ENCODE measurements at regions not wholly inside any gene's neighbourhood (a gene's known extent, or its start where the extent isn't known, plus 50 kb on each side); places are given as distances from the start of the nearest gene placed in this dataset.
A peak's percentile ranks its signal among the peaks of the same experiment; 100 is the strongest.
"Not testable (repeated sequence)": the region's sequence is repeated elsewhere in the genome, so short reads cannot be mapped to it uniquely, and the experiment has no call there.

- DNase-seq, result no peak
Observed at GRCh38 chr6:133057352-133057751, 183.8 kb upstream of the EYA4 start.

- no peak for DNase-seq
Observed at GRCh38 chr6:133062077-133062476, 179.1 kb upstream of the EYA4 start.

- DNase-seq, result no peak
Observed at GRCh38 chr6:133062696-133063306, 178.4 kb upstream of the EYA4 start.

- DNase-seq, result no peak
Observed at GRCh38 chr6:133067960-133068359, 173.2 kb upstream of the EYA4 start.

DNA sequence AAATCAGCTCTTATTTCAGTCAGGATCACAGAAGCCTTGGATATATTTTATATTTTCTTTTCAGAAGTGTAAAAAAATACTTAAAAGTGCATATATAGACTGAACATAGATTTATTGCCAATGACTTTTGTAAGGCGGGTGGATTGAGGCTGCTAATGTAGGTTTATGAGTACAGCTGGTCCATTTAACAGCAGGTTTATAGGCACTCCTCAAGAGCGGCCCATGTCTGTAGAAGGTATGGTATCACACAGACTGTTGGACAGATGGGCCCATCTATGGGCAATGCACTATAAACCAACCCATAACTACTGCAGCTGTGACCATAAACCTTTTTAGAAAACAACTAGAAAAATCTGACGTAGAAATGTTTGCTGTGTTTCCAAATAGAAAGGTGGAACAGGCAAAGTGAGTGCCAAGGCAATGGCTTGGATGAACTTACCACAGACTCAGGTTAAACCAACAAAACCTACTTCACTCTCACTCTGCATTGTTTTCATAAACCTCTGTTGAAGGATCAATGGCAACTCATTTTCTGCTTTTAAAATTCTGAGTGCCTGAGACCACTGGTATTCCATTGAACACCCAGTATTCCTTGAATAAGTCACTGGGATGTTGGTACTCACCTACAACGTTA is 170.6 kb upstream of the EYA4 start:
- no peak for DNase-seq

DNA sequence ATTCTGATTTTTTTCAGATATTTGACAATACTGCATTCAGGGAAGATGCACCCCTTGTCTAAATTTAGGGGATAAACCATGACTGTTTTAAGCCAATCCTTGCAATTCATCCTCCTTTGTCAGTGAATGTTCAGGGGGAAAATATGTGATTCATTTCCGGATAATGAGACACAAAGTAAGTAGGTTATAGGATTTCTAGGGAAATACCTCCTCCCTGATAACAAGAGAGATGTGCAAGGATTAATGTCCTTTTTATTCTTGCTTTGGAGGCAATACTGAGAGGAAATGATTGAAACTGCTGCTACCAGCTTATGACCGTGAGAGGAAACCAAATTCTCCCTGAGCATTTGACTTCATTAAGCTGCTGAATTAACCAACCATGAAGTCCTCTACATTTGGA is 161.3 kb upstream of the EYA4 start:
- no peak for DNase-seq

DNA sequence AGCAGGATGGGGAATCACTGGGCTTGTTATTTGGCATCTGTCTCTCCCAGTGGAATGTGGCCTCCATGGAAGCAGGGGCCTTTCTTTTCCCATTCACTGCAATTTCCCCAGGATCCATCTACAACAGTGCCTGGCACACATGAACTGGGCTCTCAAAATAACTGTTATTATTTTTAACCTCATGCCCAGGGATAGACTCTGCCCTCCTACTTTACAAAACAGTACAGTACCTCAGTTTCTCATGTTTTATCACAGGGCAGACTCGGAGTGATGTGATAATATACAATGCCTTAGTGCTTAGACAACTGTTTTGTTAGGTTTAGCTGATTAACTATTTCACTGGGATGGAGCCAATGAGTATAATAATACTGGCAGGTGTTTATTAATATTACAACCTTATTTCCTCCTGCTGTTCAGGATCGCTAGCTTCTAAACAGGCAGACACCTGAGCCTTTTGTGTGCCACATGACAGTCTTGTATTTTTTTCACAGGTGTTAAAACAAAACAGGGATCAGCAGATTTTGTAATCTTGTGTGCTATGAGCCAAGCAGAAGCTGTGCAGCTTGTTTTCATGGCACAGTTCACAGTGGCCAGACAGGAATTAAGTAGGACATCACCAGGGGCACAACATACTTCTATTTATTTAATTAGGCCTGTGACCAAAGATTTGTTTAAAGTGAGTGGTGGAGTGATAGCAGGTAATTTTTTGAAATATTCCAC is 157.7 kb upstream of the EYA4 start:
- DNase-seq, result peak; percentile 56

DNA sequence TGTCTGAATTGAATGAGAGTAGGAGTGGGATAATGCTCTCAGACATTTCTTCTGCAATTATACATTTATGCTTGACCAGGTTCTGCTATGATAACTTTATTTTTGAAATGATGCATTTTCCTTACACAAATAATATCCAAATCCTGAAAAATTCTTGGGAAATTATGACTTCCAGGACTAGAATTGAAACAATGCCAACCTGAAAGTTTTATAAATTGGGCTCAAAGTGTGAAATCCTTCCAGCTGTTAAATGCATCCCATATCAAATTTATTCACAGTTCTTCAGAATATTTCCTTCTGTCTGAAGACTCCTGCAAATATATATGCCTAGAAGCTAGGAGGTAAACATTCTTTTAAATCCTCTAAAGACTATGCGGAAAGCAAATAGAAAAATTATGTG is 155.7 kb upstream of the EYA4 start:
- no peak for DNase-seq

GRCh38 chr6:133085896-133086295 is 155.3 kb upstream of the EYA4 start:
- DNase-seq, result no peak

- no peak for DNase-seq
Observed at GRCh38 chr6:133088931-133089695, 152.0 kb upstream of the EYA4 start.

DNA sequence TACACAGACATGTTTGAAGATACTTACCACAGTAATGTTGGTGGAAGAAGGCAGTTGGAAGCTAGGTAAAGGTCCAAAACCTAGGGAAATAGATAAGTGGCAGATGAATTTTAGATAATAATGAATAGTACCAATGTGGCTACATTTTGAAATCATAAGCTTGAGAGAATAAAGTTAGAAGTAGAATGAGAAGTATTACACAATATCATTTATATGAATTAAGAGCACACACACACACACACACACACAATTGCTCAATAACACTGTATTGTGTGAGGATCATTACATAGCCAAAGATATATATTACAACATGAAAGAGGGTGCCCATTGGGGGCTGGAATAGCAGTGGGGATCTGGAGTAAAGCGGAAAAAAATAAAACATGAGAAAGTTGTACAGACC is 149.0 kb upstream of the EYA4 start:
- no peak for DNase-seq

DNA sequence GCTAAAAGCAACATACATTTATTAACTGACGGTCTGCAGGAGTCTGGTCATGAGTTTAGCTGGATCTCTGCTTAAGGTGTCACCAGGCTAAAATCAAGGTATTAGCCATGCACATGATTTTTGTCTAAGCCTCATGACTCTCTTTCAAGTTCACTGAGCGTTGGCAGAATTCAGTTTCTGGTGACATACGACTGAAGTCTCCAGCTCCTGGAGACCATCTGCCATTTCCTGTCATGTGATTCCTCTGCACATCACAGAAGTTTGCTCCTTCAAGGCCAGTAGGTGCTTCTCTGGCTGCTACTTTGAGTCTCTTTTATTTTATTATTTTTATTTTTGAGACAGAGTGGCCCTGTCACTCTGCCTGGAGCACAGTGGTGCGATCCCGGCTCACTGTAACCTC is 148.4 kb upstream of the EYA4 start:
- no peak for DNase-seq

DNA sequence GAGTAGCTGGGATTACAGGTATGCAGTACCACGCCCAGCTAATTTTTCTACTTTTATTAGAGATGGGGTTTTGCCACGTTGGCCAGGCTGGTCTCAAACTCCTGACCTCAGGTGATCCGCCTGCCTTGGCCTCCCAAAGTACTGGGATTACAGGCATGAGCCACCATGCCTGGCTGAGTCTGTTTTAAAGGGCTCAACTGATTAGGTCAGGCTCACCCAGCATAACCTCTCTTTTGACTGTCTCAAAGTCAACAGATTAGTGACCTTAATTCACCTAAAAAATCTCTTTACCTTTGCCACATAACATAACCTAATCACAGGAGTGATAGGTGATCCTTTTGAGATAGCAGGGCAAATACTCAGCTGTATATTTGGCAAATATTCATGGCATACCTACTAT is 147.9 kb upstream of the EYA4 start:
- not testable (repeated sequence) for DNase-seq

DNA sequence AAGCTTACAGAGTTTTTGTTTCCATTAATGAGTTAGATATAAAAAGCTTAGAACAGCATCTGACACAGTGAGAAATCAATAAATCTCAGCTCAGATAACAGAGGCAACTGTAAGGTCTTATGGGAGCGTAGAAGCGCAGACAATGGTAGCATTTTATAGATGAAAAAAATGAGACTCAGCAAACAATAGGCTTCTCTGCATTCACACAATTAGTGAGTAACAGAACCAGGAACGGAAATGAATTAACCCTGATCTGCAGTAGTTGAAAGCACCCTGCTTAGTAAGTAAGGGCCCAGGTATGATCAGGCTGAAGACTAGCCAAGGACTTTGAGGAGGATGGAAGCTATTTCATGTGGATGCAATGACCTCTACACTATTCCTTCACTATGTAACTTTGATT is 147.2 kb upstream of the EYA4 start:
- DNase-seq, result peak; percentile 61

GRCh38 chr6:133097208-133097607 is 143.9 kb upstream of the EYA4 start:
- no peak for DNase-seq

DNA sequence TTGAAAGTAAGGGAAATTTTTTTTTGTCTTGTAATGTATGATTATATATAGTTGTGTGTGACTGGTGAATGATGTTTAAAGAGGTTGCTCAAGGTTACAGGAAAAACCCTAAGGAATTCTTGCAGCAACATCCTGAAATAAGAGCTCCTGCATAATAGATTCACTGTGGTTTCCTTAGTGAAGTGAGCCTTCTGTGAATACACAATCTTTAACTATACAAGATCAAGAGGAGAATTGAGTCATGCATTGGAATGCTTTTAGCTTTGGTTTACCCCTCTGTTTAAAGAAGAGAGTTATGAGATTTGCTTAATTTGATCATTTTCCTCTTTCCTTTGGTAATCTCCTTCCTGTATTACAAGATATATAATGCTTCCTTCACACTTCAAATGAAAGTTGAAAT is 141.6 kb upstream of the EYA4 start:
- no peak for DNase-seq

DNA sequence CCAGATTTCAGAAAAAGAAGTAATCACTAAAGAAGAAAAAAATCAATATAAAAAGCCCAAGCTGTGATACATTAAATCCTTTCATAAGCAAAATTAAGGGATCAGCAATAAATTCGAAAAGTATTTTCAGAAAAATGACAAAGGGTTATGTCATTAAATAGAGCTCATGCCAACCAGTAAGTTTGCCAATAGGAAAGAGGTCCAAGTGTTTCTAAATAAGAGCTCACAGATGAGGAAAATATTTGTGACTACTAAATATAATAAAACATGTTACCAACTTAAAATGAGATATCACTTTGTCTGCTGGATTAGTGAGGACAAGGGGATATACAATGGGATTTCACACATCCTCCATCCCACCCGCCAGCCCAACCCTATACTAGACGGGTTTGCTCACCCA is 140.3 kb upstream of the EYA4 start:
- no peak for DNase-seq

- no peak for DNase-seq
Observed at GRCh38 chr6:133101790-133102189, 139.4 kb upstream of the EYA4 start.

DNA sequence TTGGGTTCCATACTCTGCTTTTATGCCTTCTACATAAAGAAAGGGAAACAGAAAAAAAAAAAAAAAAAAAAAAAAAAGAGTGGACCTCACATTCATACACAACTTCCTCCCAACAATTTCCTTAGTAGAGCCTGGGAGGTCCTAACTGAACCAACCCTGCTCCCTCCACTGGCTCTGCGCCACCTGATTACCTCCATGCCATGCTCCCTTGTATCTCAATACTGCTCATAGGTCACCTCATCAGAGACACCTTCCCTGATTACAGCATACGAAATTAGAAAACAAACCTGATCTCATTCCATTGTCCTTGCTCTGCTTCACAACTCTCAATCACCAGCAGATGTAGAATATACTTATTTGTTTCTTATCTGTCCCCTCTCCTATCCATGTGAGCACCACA is 134.2 kb upstream of the EYA4 start:
- DNase-seq, result no peak

DNA sequence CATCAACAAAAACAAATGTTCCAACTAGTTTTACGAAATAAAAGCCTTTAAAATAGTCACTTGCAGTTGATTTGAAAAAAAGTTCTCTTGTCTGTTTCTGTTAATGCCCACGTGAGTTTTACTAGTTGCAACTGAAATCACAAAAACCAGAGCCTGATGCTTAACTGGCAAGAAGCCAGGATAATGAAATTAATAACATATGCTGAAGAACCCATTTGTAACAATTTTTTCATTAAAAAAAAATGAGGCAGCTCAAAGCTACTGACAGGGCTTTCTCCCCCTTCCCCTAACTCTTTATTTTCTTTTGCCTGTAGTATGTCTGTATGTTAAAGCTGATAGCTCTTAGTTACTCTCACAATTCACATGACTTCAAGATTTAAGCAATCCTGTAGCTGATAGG is 132.7 kb upstream of the EYA4 start:
- no peak for DNase-seq

- no peak for DNase-seq
Observed at GRCh38 chr6:133114973-133115372, 126.2 kb upstream of the EYA4 start.

- no peak for DNase-seq
Observed at GRCh38 chr6:133115946-133116345, 125.2 kb upstream of the EYA4 start.

- DNase-seq, result no peak
Observed at GRCh38 chr6:133128191-133128590, 113.0 kb upstream of the EYA4 start.

- DNase-seq, result no peak
Observed at GRCh38 chr6:133129556-133129955, 111.6 kb upstream of the EYA4 start.

Measured in DMS153 (cell line).